ENCODE measurements at regions not wholly inside any gene's neighbourhood (a gene's known extent, or its start where the extent isn't known, plus 50 kb on each side); places are given as distances from the start of the nearest gene placed in this dataset.

DNA sequence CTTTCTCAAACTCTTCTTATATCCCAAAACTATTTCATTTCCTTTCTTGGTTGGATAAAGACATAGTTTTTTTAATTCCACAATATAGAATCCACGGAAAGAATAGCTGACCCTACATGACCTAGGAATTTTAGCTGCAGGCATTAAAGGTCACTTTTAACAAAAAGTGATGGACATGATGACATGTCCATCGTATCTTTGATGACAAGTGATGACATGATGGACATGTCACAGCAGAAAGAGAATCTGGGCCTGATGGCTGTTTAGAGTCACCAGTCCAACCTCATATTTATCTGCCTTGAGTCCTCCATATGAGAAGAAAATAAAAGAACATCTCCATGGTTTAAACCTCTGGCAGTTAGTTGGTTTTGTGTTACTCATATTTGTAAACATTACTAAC lies 106.2 kb downstream of the PLG start:
- no peak overlapping the region for H3K4me2 ChIP-seq (ENCODE audit: insufficient read depth, low read length)
- no peak for DNase-seq (ENCODE audit: low read depth, low spot score)
- no peak overlapping the region for H3K4me3 ChIP-seq (replicated peaks in 1 of 3; ENCODE audit: insufficient read depth in 1 of 3, low read depth in 1 of 3, low read length in 3 of 3)
- dilution Hi-C loops (cut with MboI; ENCODE audit: extremely low pct_ligation_motif_present, low sequenced_read_pairs) = no loop called here
- no peak overlapping the region for H2AFZ ChIP-seq (ENCODE audit: low read depth, low read length)
- H3K4me1 ChIP-seq (ENCODE audit: control insufficient read depth, extremely low read depth, insufficient read depth, low read length) = no peaks in the 10 kb centered on the region
- no peaks in the 10 kb centered on the region for H3K9me3 ChIP-seq (replicated peaks; ENCODE audit: control insufficient read depth, insufficient read depth, low read length)
- no peaks in the 10 kb centered on the region for H4K20me1 ChIP-seq (replicated peaks; ENCODE audit: control insufficient read depth, extremely low read depth, insufficient read depth, low read length)
- no peaks in the 10 kb centered on the region for H3K27me3 ChIP-seq (ENCODE audit: control insufficient read depth in 2 of 2, insufficient read depth in 2 of 2, low read length in 2 of 2)
- H3K27ac ChIP-seq (ENCODE audit: insufficient read depth, low read depth, low read length) = no peak overlapping the region
- no peaks in the 10 kb centered on the region for H3K79me2 ChIP-seq (ENCODE audit: control insufficient read depth, insufficient read depth, low read length)
- intact Hi-C loops (cut with micrococcal nuclease) = no loop called here
- BruUV-seq (replicated peaks) = no TSS peak
- ChIA-PET POLR2A (no interaction called here), CTCF (no interaction called here)
- H3K9me1 ChIP-seq (replicated peaks; ENCODE audit: control insufficient read depth, extremely low read depth, insufficient read depth, low read length) = no peaks in the 10 kb centered on the region
- FAIRE-seq = no peak
- no peak overlapping the region for H3K9ac ChIP-seq (replicated peaks; ENCODE audit: extremely low read depth, insufficient read depth, low read length)
- H3K36me3 ChIP-seq (ENCODE audit: control insufficient read depth in 2 of 2, extremely low read depth in 1 of 2, insufficient read depth in 2 of 2, low read length in 2 of 2) = no peaks in the 10 kb centered on the region
- TF ChIP-seq, protein P1, sequence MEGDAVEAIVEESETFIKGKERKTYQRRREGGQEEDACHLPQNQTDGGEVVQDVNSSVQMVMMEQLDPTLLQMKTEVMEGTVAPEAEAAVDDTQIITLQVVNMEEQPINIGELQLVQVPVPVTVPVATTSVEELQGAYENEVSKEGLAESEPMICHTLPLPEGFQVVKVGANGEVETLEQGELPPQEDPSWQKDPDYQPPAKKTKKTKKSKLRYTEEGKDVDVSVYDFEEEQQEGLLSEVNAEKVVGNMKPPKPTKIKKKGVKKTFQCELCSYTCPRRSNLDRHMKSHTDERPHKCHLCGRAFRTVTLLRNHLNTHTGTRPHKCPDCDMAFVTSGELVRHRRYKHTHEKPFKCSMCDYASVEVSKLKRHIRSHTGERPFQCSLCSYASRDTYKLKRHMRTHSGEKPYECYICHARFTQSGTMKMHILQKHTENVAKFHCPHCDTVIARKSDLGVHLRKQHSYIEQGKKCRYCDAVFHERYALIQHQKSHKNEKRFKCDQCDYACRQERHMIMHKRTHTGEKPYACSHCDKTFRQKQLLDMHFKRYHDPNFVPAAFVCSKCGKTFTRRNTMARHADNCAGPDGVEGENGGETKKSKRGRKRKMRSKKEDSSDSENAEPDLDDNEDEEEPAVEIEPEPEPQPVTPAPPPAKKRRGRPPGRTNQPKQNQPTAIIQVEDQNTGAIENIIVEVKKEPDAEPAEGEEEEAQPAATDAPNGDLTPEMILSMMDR (IDR thresholded peaks at IDR 0.05; ENCODE audit: extremely low read depth in 1 of 2, insufficient read depth in 1 of 2, low read depth in 1 of 2, low read length in 2 of 2) = no peak
- TF ChIP-seq EZH2 (IDR thresholded peaks at IDR 0.05; ENCODE audit: borderline replicate concordance, low read depth, low read length, severe bottlenecking) = no peak
- no peak for TF ChIP-seq POLR2A (IDR thresholded peaks at IDR 0.05; ENCODE audit: low read depth, low read length)
- no peak for TF ChIP-seq FOS (IDR thresholded peaks at IDR 0.05; ENCODE audit: borderline replicate concordance, insufficient read depth, low read length)
- no peak for TF ChIP-seq POLR2AphosphoS5 (IDR thresholded peaks at IDR 0.05; ENCODE audit: insufficient read depth, low read depth, low read length)

DNA sequence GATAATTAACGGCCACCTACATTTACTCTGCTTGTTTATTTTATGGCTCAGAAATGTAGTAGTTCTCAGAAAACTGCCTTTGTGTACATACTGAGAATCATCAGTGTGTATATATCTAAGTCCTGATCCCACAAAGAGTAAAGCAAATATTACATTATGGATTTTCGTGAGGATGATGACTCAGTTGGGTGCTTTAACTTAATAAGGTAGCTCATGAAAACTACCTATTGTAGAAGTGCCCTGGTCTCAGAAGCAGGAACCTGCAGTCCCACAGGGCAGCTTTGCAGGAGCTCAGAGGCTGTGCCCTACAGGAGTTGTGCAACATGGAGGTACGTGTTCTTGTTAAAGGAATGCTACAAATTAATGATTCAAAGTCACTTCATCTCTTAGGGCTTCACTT lies 108.2 kb downstream of the PLG start:
- FAIRE-seq = no peak

More for the DNA sequence above, 108.2 kb downstream of the PLG start:
- BruUV-seq (replicated peaks) = no TSS peak
- no peak for TF ChIP-seq JUN (IDR thresholded peaks at IDR 0.05; ENCODE audit: borderline replicate concordance, insufficient read depth, insufficient read length, low read depth)
- TF ChIP-seq GATA2 (IDR thresholded peaks at IDR 0.05; ENCODE audit: insufficient read depth, insufficient read length, low read depth, low read length) = no peak
- no peak for TF ChIP-seq FOS (IDR thresholded peaks at IDR 0.05; ENCODE audit: borderline replicate concordance, insufficient read depth, low read length)
- TF ChIP-seq POLR2AphosphoS5 (IDR thresholded peaks at IDR 0.05; ENCODE audit: insufficient read depth, low read depth, low read length) = no peak
- TF ChIP-seq MAX (IDR thresholded peaks at IDR 0.05; ENCODE audit: insufficient read depth, insufficient read length) = no peak
- no peak for TF ChIP-seq POLR2A (IDR thresholded peaks at IDR 0.05; ENCODE audit: low read depth, low read length)
- TF ChIP-seq EZH2 (IDR thresholded peaks at IDR 0.05; ENCODE audit: borderline replicate concordance, low read depth, low read length, severe bottlenecking) = no peak
- H3K9me3 ChIP-seq (replicated peaks; ENCODE audit: control insufficient read depth, insufficient read depth, low read length) = no peaks in the 10 kb centered on the region
- intact Hi-C loops (cut with micrococcal nuclease) = no loop called here
- no peak for DNase-seq (ENCODE audit: low read depth, low spot score)
- H3K79me2 ChIP-seq (ENCODE audit: control insufficient read depth, insufficient read depth, low read length) = no peaks in the 10 kb centered on the region
- no peak overlapping the region for H3K4me3 ChIP-seq (replicated peaks in 1 of 3; ENCODE audit: insufficient read depth in 1 of 3, low read depth in 1 of 3, low read length in 3 of 3)
- no peak overlapping the region for H3K4me2 ChIP-seq (ENCODE audit: insufficient read depth, low read length)
- H4K20me1 ChIP-seq (replicated peaks; ENCODE audit: control insufficient read depth, extremely low read depth, insufficient read depth, low read length) = no peaks in the 10 kb centered on the region
- ChIA-PET CTCF (no interaction called here), POLR2A (no interaction called here)
- no peaks in the 10 kb centered on the region for H3K9me1 ChIP-seq (replicated peaks; ENCODE audit: control insufficient read depth, extremely low read depth, insufficient read depth, low read length)
- H3K27ac ChIP-seq (ENCODE audit: insufficient read depth, low read depth, low read length) = no peak overlapping the region
- H3K9ac ChIP-seq (replicated peaks; ENCODE audit: extremely low read depth, insufficient read depth, low read length) = no peak overlapping the region
- no peaks in the 10 kb centered on the region for H3K36me3 ChIP-seq (ENCODE audit: control insufficient read depth in 2 of 2, extremely low read depth in 1 of 2, insufficient read depth in 2 of 2, low read length in 2 of 2)
- H3K4me1 ChIP-seq (ENCODE audit: control insufficient read depth, extremely low read depth, insufficient read depth, low read length) = no peaks in the 10 kb centered on the region
- H2AFZ ChIP-seq (ENCODE audit: low read depth, low read length) = no peak overlapping the region
- H3K27me3 ChIP-seq (ENCODE audit: control insufficient read depth in 2 of 2, insufficient read depth in 2 of 2, low read length in 2 of 2) = no peaks in the 10 kb centered on the region
- dilution Hi-C loops (cut with MboI; ENCODE audit: extremely low pct_ligation_motif_present, low sequenced_read_pairs) = no loop called here

All from endothelial cell of umbilical vein (primary cell).